Spleen (tissue), 7 donors: ENCODE measurements at regions not wholly inside any gene's neighbourhood (a gene's known extent, or its start where the extent isn't known, plus 50 kb on each side); places are given as distances from the start of the nearest gene placed in this dataset.

Experiments used
- POLR2A ChIP-seq, 3 donors: fragments of 450-650 bp; IDR thresholded peaks; one replicate each; pipeline ENCODE4 v1.5.1; 2017; ENCODE audit warnings: antibody characterized with exemption in 3 of 3, mild to moderate bottlenecking in 1 of 3
- TF ChIP-seq, protein P1 (sequence below), 11 experiments: fragments of 200-600 bp in 7 of 11; fragments of 450-650 bp in 4 of 11; sonication (generic) in 4 of 11; IDR thresholded peaks in 8 of 11; conservative IDR thresholded peaks in 3 of 11; 1 replicate in 7 of 11; 2 replicates in 4 of 11; pipeline versions ENCODE4 v1.4.0 to v1.8.0; 2016 to 2021; ENCODE audit warnings: antibody characterized with exemption in 11 of 11, inconsistent platforms in 4 of 11, mild to moderate bottlenecking in 1 of 11
- donor health status: DM: no; HTN: no; CAD: no; lungs with moderate emphysema.
- donor health status: DM: no; HTN: no; CAD: no.
- donor health status: DM: no; HTN: no; CAD: no.

DNA sequence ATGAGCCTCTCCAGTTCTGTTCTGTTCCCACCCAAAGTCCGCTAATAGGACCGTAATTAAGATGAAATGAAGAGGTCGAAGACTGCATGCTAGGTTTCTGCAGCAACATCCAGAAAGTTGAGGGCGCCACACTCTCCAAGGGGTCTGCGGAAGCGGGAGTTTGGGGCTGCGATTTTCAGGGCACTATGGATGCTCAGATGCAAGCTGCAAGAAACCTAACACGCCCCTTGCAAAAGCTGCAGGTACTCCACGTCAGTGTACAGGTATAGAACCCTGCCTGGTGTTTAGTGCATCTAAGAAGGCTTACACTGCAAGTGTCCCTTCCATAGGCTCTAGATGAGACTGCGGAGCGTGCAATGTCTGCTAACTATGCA is 61.4 kb downstream of the RHOXF2B start:
- TF ChIP-seq POLR2A (IDR thresholded peaks at IDR 0.05), result no peak
- TF ChIP-seq, protein P1, sequence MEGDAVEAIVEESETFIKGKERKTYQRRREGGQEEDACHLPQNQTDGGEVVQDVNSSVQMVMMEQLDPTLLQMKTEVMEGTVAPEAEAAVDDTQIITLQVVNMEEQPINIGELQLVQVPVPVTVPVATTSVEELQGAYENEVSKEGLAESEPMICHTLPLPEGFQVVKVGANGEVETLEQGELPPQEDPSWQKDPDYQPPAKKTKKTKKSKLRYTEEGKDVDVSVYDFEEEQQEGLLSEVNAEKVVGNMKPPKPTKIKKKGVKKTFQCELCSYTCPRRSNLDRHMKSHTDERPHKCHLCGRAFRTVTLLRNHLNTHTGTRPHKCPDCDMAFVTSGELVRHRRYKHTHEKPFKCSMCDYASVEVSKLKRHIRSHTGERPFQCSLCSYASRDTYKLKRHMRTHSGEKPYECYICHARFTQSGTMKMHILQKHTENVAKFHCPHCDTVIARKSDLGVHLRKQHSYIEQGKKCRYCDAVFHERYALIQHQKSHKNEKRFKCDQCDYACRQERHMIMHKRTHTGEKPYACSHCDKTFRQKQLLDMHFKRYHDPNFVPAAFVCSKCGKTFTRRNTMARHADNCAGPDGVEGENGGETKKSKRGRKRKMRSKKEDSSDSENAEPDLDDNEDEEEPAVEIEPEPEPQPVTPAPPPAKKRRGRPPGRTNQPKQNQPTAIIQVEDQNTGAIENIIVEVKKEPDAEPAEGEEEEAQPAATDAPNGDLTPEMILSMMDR (IDR thresholded peaks at IDR 0.05 in 8 of 11, conservative IDR thresholded peaks at IDR 0.05 in 3 of 11), result no peak
